GM19324 (cell line): ENCODE measurements at regions not wholly inside any gene's neighbourhood (a gene's known extent, or its start where the extent isn't known, plus 50 kb on each side); places are given as distances from the start of the nearest gene placed in this dataset.
"Not testable (repeated sequence)": the region's sequence is repeated elsewhere in the genome, so short reads cannot be mapped to it uniquely, and the experiment has no call there.

Source experiments
- ATAC-seq: cut with Tn5 transposase; IDR thresholded peaks from one replicate; pipeline ENCODE4 v1.9.1; 2021; ENCODE audit warnings: mild to moderate bottlenecking, moderate library complexity; ENCODE audit not compliant: unreplicated experiment, low FRiP score

- no peak for ATAC-seq
Measured at GRCh38 chr6:120395330-120395729, 939.0 kb downstream of the TBC1D32 start.

- ATAC-seq, result no peak
Measured at GRCh38 chr6:120392941-120393340, 941.3 kb downstream of the TBC1D32 start.

DNA sequence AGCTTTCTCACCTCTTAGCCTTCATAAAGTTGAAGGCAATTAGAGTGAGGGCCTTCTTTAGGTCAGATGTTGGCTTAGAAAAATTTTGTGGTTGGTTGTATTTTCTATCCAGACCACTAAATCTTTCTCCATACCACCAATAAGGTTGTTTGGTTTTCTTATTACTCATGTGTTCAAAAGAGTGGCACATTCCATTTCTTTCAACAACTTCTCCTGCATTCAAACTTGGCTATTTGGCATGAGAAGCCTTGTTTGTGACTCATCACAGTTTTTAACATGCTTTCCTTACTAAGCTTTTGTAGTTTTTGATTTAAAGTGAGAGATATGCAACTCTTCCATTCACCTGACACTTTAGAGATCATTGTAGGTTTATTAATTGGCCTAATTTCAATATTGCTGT lies 949.6 kb downstream of the TBC1D32 start:
- ATAC-seq, result no peak

DNA sequence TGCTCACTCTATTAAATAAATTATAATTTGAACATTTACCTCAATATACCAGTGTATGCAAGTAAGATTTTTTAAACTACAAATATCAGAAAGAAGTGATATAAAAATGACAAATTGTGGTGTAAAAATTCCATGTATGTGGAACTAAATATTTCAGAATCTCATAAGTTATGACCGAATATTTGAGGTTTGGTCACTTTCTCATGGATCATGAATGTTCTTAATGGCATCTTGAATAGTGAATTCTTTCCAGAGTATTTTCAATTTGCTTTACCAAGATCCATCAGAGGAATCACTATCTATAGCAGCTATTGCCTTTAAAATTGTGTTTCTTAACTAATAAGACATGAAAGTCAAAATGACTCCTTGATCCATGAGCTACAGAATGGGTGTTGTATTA lies 950.6 kb downstream of the TBC1D32 start:
- ATAC-seq, result no peak

- peak; percentile 81 for ATAC-seq
Measured at GRCh38 chr6:120378582-120379220, 955.6 kb downstream of the TBC1D32 start.

DNA sequence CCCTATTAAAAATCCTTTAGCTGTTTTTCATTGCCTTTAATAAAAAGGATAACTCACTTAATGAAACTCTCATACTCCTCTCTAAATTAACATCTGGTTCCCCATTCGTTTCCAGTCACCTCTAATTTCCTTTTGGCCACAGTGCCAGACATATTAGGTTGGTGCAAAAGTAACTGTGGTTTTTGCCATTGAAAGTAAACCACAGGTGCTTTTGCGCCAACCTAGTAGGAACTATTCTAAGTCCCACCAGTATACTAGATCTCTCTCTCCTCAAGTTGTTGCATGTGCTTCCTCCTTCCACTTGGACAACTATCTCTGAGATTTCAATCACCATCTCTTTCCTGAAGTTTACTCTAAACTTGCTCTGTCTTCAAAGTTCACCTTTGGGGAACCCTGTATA lies 961.1 kb downstream of the TBC1D32 start:
- no peak for ATAC-seq

- no peak for ATAC-seq
Measured at GRCh38 chr6:120363429-120363828, 970.9 kb downstream of the TBC1D32 start.

- ATAC-seq, result not testable (repeated sequence)
Measured at GRCh38 chr6:120358535-120358934, 975.7 kb downstream of the TBC1D32 start.

DNA sequence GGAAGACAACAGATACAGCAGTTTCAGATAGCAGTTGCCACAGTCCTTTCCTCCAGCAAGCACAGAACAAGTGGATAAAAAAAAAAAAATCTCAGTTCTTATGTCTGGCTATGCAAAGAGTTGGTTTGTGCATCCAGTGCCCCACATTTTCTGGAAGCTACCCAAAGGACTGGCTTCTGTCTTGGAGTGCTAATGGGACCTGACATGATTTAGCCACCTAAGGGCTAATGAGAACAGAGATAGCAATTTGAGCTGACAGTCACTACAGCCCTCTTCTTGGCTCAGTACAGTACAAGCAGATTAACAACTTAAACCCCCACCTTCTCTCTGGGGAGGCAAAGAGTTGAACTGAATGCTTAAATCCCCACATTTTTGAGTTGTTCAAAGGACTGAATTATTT lies 976.8 kb downstream of the TBC1D32 start:
- ATAC-seq, result no peak

- ATAC-seq, result no peak
Measured at GRCh38 chr6:120355822-120356221, 978.5 kb downstream of the TBC1D32 start.

- no peak for ATAC-seq
Measured at GRCh38 chr6:120354452-120355098, 979.7 kb downstream of the TBC1D32 start.

DNA sequence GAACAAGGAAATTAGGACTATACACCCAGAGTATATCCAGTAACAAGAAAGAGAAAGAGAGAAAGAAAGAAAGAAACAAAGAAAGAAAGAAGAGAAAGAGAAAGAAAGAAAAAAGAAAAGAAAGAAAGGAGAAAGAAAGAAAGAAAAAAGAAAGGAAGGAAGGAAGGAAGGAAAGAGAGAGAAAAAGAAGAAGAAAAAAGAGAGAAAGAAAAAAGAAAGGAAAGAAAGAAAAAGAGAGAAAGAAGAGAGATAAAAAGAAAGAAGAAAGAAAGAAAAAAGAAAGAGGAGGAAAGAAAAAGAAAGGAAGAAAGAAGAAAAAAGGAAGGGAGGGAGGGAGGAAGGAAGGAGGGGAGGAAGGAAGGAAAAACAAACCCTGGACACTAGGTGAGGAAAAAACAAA lies 981.8 kb downstream of the TBC1D32 start:
- ATAC-seq, result no peak

DNA sequence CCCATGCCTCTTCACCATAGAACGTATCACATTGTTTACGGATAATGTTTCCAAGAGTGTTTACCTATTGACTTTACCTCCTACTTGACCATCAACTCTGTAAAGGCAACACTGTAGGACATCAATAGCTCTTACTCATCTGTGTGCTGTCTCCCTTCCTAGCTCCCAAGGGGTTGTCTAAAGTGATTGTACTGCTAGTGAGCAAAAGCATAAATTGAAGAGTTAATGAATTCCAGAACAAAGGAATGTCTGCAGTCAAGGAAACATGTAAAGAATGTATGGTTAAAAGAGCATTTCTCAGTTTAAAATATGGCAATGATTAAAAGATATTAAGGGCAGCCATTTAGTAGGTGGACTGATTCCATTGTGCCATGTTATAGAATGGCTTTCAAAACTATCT lies 985.4 kb downstream of the TBC1D32 start:
- no peak for ATAC-seq

- ATAC-seq, result no peak
Measured at GRCh38 chr6:120328521-120328920, 979.0 kb upstream of the MAN1A1 start.

GRCh38 chr6:120320481-120321162 lies 971.1 kb upstream of the MAN1A1 start:
- ATAC-seq, result peak; percentile 93

DNA sequence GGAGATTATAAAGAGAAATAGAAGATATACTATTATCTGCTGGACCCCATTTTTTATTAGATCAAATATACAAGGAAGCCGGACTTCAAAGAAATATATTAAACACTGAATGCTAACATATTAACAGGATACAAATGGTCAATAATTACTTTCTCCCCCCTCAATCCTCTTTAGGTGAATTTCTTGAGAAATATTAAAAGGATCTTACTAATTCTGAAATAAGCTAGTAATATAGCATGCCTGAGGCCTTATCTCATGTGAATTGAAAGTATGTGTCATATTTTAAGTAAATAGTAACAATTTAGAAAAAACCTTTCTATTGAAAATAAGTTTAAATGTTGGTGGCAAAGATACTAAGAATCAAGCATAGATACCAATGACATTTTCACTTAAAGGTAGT lies 954.7 kb upstream of the MAN1A1 start:
- no peak for ATAC-seq

- peak; percentile 51 for ATAC-seq
Measured at GRCh38 chr6:120303527-120303926, 954.0 kb upstream of the MAN1A1 start.

DNA sequence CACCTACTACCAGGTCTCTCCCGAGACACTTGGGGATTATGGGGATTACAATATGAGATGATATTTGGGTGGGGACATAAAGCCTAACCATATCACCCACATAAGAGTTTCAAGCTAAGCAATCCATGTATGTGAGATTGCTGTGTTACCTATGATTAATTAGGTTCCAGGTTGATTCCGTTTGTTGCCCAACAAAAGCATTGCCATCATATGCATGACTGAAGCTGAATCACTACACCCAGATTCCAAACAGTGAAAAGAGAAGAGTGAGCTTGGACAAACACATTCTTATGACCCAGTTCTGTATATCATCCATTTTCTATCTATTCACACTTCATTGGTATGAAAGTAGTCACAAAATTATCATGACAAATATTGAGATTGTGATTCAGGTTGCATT lies 952.5 kb upstream of the MAN1A1 start:
- ATAC-seq, result no peak

DNA sequence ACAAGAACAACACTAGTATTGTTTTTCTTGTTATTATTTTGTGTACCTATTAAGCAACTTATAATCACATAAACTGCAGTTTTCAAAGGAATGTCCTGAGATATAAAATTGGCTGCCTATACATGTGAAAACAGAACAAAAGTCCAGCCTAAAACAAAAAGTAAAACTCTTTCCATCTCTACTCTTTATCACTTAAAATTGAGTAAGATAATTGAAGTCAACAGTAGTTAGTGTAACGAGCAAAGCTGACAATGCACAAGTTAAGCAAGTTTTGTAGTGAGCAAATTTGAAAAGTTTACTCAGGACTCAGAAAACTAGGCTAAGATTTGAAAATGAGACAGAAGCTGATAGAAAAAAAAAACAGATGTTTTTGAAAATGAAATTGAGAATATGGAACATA lies 941.4 kb upstream of the MAN1A1 start:
- ATAC-seq, result peak; percentile 65

GRCh38 chr6:120282005-120282404 lies 932.4 kb upstream of the MAN1A1 start:
- ATAC-seq, result no peak

DNA sequence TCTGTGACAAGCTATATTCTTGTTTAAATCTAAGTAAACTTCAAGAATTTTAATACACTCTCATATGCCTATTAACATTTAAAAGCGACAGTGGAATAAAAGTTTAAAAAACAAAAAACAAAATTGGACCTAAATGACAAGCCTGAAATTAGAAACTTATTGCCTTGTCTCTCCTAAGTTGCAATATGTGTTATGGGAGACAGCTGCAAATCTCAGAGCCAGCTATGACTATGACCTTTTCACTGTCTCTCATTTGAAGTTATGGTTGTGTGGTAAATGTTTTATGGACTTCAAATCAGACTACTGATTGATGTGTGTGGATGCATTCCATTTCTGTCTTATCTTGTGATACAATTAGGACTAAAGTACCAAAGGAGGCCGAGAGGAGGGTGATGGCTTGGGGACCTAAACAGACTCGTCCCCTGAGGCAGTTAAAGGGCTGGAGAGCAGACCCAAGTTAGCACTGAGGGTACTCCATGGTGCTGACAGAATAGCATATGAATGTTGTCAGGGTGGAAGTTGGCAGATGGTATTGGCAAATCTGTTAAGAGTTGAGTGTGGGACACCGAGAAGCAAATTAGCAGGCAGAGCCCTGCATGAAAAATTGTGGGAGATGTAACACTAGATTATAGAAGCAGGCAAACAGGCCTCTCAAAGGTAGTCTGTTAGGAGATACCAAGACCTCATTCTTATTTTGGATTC lies 930.1 kb upstream of the MAN1A1 start:
- ATAC-seq, result no peak
